WERI-Rb-1 (cell line): ENCODE measurements at regions not wholly inside any gene's neighbourhood (a gene's known extent, or its start where the extent isn't known, plus 50 kb on each side); places are given as distances from the start of the nearest gene placed in this dataset.

Experiments
- DNase-seq: peaks from one replicate; pipeline ENCODE4 v3.0.0-alpha.2; 2020
- H3K27ac ChIP-seq: fragments of 250-450 bp; sonication (Bioruptor Pico); 2 replicates; pipeline ENCODE4 v1.5.1; 2020; ENCODE audit warnings: mild to moderate bottlenecking, moderate library complexity
- H3K27me3 ChIP-seq: fragments of 250-450 bp; sonication (Bioruptor Pico); 2 replicates; pipeline ENCODE4 v1.5.1; 2021; ENCODE audit warnings: mild to moderate bottlenecking, low read depth, moderate library complexity; ENCODE audit not compliant: insufficient read depth, severe bottlenecking
- H3K36me3 ChIP-seq: fragments of 250-450 bp; sonication (Bioruptor Pico); 2 replicates; pipeline ENCODE4 v1.5.1; 2020; ENCODE audit warnings: mild to moderate bottlenecking, moderate library complexity
- H3K4me3 ChIP-seq: 2 replicates; pipeline ENCODE4 v1.5.1; 2011; ENCODE audit warnings: low read depth, mild to moderate bottlenecking, control low read depth, low read length
- H3K9me3 ChIP-seq: fragments of 250-450 bp; sonication (Bioruptor Pico); 2 replicates; pipeline ENCODE4 v1.5.1; 2021; ENCODE audit warnings: mild to moderate bottlenecking, moderate library complexity; ENCODE audit not compliant: severe bottlenecking
- TF ChIP-seq, protein P1 (sequence below): IDR thresholded peaks from 2 replicates; pipeline ENCODE4 v1.5.1; 2011; ENCODE audit warnings: low read depth, mild to moderate bottlenecking, control low read depth, inconsistent platforms, low read length

GRCh38 chr20:54272901-54273488 is 65.1 kb downstream of the PFDN4 start:
- Histone ChIP-seq H3K36me3 (no peaks in the 10 kb centered on the region), H3K4me3 (no peak overlapping the region), H3K9me3 (no peaks in the 10 kb centered on the region), H3K27me3 (peaks cover 77% of the 10 kb centered on the region), H3K27ac (no peak overlapping the region)
- DNase-seq, result no peak
- TF ChIP-seq, protein P1, sequence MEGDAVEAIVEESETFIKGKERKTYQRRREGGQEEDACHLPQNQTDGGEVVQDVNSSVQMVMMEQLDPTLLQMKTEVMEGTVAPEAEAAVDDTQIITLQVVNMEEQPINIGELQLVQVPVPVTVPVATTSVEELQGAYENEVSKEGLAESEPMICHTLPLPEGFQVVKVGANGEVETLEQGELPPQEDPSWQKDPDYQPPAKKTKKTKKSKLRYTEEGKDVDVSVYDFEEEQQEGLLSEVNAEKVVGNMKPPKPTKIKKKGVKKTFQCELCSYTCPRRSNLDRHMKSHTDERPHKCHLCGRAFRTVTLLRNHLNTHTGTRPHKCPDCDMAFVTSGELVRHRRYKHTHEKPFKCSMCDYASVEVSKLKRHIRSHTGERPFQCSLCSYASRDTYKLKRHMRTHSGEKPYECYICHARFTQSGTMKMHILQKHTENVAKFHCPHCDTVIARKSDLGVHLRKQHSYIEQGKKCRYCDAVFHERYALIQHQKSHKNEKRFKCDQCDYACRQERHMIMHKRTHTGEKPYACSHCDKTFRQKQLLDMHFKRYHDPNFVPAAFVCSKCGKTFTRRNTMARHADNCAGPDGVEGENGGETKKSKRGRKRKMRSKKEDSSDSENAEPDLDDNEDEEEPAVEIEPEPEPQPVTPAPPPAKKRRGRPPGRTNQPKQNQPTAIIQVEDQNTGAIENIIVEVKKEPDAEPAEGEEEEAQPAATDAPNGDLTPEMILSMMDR, result no peak

- no peaks in the 10 kb centered on the region for H3K9me3 ChIP-seq
Observed at GRCh38 chr20:54275359-54276111, 67.6 kb downstream of the PFDN4 start.

GRCh38 chr20:54276577-54277169 is 68.8 kb downstream of the PFDN4 start:
- no peak overlapping the region for H3K4me3 ChIP-seq
- peaks cover 78% of the 10 kb centered on the region for H3K27me3 ChIP-seq
- H3K27ac ChIP-seq, result no peak overlapping the region
- no peak for DNase-seq
- TF ChIP-seq, protein P1, result no peak
- H3K36me3 ChIP-seq, result no peaks in the 10 kb centered on the region
- H3K9me3 ChIP-seq, result no peaks in the 10 kb centered on the region

More at GRCh38 chr20:54275359-54276111, 67.6 kb downstream of the PFDN4 start:
- TF ChIP-seq, protein P1, result no peak
- Histone ChIP-seq H3K4me3 (no peak overlapping the region), H3K36me3 (no peaks in the 10 kb centered on the region), H3K27ac (no peak overlapping the region), H3K27me3 (peaks cover 78% of the 10 kb centered on the region)
- DNase-seq, result no peak

DNA sequence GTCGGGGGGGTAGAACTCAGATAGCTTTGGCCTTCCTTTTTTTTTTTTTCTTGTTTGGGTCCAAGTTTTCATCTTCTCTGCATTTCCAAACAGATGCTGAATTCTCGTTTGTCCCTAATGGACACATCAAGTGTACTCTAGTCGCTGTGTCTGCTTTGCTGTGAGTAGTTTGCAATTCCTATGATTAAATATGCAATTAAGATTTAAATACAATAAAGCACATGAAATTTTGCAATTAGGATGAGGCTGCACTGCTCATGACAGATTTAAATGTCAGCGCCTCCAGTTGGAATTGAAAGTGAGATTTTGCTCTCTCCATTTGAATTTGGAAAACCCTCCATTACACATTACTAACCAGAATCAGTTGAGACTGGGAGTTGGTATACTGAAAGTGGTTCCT is 70.4 kb downstream of the PFDN4 start:
- Histone ChIP-seq H3K36me3 (no peaks in the 10 kb centered on the region), H3K9me3 (no peaks in the 10 kb centered on the region), H3K4me3 (no peak overlapping the region), H3K27ac (no peak overlapping the region), H3K27me3 (peaks cover 76% of the 10 kb centered on the region)
- TF ChIP-seq, protein P1, result no peak
- DNase-seq, result no peak

DNA sequence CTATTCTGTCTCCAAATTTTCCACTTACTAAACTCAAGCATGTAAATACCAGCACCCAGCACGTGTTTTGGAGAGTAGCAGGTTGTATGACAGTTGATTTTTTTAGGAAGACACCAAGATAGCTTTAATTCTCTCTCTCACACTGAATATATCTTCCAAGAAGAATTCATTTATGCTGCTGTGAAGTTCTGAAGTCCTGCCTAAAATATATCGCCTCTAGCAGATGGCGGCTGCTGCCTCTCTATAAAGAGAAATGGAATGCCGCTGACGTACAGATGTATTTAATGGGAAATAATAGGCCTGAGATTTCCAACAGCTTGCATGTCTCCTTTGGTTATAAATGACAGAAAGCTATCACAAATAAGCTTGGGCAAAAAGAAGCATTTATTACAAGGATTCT is 74.7 kb downstream of the PFDN4 start:
- Histone ChIP-seq H3K27me3 (peaks cover 65% of the 10 kb centered on the region), H3K4me3 (no peak overlapping the region), H3K36me3 (no peaks in the 10 kb centered on the region), H3K9me3 (no peaks in the 10 kb centered on the region), H3K27ac (no peak overlapping the region)
- no peak for DNase-seq
- TF ChIP-seq, protein P1, result no peak
